ENCODE measurements at regions not wholly inside any gene's neighbourhood (a gene's known extent, or its start where the extent isn't known, plus 50 kb on each side); places are given as distances from the start of the nearest gene placed in this dataset.
"Not testable (repeated sequence)": the region's sequence is repeated elsewhere in the genome, so short reads cannot be mapped to it uniquely, and the experiment has no call there.

DNA sequence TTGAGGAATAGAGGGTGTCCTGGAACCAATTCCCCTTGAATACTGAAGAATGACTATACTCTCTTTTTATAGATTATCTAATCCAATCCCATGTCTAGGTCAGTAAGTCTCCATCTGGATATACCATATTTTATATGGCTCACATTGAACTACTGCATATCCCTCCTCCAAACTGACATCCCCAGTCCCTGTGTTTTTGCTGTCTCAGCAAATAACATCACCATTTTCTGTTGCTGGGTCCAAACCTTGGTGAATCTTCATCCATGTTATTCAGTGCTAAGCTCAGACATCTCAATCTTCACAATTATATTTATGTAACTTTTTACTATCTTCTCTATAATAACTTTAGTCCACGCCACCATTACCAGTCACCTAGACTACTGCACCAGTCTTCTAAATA, 269.6 kb upstream of the CNTNAP4 start:
- no peak for DNase-seq

DNA sequence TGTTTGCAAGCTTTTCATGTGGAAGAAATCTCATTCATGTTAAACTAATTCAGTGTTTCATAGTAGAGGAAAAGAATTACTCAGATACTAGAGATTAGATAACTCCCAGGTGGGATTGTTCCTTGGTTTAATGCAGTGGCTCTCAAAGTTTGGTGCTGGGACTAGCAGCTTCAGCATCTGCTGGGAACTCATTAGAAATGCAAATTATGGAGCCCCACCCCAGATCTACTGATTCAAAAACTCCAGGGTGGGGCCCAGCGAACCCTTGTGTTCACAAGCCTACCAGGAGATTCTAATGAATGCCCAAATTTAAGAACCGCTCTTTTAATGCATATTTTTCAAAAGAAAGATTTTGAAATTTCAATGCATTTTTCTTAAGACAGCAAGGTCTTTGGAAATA, 253.4 kb upstream of the CNTNAP4 start:
- DNase-seq, result no peak

DNA sequence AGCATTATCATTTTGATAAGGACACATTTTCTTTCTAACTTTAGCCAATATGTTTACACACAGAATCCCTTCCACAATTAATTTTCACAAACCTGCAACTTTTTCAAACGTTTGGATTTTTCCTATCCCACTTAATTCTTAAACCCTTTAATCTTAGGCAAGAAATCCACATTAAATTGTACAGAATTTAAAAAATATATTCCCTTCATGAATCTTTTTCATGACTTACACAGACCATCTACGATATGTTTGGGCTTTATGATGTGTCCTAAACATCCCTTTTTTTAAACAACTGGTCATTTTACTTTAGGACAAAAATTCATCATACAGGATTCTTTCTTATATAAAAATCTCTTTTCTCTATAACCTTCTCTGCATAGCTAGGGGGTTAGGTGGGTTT, 241.5 kb upstream of the CNTNAP4 start:
- no peak for DNase-seq

DNA sequence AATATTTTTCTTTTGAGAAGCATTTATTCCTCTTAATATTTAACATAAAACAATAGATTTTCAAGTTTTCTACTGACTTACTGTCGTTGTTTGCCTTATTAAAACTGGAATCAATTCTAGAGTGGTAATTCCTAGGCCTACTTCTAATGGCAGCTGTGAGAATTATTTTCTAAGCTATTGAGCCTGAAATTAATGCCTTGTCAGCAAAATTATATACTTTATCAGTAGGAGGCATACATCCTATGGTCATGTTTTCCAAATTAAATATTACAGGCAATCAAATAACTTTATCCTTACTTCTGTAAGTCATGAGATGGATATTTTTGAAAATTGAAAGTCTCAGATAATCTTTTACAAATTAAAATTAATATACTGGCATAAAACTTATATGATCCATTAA, 239.1 kb upstream of the CNTNAP4 start:
- DNase-seq, result no peak

DNA sequence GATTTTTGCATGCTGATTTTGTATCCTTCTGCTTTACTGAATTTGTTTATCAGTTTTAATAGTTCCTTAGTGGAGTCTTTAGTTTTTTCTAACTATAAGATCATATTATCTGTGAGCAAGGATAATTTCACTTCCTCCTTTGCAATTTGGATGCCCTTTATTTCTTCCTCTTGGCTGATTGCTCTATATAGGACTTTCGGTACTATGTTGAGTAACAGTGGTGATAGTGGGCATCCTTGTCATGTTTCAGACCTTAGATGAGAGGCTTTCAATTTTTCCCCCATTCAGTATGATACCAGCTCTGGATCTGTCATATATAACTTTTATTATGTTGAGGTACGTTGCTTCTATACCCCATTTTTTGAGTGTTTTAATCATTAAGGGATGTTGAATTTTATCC, 224.5 kb upstream of the CNTNAP4 start:
- DNase-seq, result no peak

DNA sequence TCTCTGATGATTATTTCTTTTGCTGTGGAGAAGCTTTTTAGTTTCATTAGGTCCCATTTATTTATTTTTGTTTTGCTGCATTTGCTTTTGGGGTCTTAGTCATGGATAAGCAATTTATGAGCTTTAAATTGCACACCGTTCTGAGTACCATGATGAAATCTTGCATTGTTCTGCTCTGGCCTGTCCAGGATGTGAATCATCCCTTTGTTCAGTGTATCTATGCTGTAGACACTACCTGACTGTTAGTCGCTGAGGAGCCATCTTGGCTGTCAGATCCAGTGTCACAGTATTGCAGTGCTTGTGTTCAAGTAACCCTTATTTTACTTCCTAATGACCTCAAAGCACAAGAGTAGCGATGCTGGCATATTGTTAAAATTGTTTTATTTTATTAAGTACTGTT, 218.0 kb upstream of the CNTNAP4 start:
- DNase-seq, result no peak

DNA sequence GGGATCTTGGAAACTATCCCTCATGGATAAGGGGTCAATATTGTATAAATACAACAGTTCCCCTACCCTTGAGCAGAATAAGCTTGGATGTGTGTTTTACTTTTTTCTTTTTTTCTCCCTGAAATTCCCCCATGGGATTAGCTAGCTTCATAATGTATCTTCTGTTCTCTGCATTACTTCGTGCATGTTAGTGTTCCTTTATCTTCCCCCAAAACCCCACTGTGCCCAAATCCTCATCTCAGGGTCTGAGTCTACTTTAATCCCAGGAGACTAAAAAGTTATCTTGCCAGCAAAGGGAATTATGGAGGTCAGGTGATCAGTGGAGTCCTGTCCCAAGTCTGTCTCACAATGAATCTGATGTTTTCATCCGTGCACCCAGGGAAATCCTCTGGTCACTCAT, 217.5 kb upstream of the CNTNAP4 start:
- DNase-seq, result no peak

DNA sequence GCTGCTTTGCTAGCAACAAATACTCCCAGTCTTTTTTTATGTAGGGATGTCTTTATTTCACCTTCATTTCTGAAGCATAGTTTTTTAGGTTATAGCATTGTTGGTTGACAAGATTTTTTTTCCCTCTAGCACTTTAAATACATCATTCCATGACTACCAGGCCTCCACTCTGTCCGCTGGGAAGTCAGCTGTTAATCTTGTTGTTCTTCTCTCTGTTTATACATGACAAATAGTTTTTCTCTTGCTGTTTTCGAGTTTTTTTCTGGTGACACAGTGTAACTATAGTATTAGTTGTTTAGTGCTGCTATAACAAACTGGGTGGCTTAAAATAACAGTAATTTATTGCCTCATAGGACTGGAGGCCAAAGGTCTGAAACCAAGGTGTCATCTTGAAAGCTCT, 205.5 kb upstream of the CNTNAP4 start:
- DNase-seq, result no peak

DNA sequence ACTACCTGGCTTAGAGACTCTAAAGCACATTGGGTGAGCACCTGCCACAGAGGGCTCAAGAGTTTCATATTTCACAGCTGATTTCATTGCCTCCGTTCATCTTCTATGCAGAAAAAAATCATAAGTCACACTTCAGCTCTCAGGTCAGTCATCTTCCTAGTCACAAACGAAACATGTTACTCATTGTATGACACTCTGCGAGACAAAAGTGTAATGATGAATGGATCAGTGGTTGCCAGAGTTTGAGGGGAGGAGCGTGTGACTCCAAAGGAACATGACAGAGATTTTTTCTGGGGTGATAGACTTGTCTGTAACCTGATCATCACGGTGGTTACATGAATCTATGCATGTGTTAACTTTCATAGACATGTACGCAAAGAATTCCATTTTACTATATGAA, 195.2 kb upstream of the CNTNAP4 start:
- DNase-seq, result no peak

DNA sequence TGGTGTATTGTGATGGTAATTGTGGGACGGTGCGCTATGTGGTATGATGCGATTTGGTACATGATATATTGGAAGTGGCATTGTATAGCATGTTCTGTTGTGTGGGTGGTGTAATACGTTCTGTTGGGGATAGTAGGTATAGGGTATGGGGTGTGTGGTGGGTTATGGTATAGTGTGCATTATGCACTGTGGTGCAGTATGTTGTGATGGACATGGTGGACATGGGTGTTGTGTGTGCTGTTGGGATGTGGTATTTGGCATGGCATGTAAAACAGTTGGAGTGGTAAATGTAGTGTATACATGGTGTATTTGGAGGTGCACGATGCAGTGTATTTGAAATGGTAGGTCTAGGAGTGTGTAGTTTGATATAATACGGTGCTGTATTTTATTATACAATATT, 170.6 kb upstream of the CNTNAP4 start:
- DNase-seq, result no peak

DNA sequence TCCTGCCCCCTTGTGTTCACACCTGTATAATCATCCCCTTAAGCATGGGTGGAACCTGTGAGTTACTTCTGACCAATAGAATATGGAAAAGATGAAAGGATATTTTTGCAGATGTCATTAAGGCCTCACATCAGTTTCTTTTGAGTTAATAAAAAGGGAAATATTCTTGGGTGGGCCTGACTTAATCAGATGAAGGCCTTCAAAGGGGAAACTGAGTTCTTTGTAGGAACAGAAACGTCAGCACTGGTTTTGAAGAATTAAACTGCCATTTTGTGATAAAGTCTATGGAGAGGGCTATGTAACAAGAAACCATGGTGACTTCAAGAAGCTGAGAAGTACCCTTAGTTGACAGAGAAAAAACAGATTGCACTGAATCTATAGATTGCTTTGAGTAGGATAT, 168.7 kb upstream of the CNTNAP4 start:
- DNase-seq, result no peak

DNA sequence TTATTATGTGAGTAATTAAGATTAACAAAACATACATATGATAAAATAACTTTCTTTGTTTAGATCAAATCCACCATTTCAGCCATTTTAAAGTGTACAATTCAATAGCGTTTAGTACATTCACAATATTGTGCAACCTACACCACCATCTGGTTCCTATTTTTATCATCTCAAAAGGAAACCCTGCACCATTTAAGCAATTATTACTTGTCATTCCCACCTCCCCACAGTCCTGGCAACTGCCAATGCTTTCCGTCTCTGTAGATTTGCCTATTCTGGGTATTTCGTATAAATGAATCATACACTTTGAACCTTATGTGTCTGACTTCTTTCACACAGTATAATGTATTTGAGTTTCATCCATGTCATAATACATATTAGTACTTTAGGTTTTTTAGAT, 162.5 kb upstream of the CNTNAP4 start:
- DNase-seq, result no peak

DNA sequence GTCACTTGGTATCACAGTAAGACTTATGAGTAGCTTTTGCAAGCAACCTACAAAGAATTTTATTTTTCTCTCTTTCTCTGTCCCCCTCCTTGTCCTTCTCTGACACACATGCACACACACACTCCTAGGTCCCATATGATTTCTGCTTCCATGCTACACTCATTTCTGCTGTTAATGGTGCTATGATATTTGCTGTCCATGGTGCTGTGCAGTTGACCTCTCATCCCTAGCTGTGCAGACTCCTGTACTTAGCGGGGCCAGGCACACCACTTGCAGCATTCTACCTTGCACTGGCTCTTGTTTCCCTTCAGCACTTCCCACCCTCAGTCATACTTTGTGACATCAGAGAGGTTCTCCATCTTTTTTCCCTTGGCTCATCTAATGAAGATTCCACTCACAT, 158.9 kb upstream of the CNTNAP4 start:
- DNase-seq, result no peak

DNA sequence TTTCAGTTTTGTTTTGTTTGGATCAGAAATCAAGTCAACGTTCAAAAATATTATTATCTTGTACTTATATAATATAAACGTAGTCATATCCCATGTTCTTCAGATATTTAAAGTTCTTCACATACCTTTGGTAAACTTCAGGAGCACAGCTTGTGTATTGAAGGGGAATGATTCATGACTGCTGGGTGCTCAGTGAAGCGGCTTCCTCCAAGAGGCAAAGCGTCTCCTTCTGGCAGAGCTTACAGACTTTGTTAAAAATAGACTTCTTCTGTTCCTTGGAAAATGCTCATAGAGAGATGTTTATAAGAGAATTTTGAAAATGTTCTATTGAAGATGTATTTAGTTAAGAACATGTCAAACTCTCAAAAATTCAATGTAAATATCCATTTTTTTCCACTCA, 155.6 kb upstream of the CNTNAP4 start:
- no peak for DNase-seq

DNA sequence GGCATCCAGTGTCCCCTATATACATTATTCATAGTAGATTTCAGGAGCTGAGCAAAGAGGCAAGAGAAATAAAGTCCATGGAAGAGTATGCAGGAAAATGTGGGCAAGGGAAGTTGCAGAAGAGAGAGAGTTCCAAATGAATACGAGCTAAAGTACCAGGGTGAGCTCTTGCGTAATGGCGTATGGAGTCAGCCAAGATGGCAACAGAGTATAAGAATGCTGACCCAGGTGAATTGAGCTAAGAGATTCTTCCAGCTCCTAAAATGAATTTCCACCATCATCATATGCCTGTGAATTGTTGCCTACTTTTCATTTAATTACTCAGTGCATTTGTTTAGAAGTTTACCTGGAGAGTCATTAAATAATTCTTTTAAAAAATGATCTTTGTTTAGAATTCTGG, 153.2 kb upstream of the CNTNAP4 start:
- no peak for DNase-seq

DNA sequence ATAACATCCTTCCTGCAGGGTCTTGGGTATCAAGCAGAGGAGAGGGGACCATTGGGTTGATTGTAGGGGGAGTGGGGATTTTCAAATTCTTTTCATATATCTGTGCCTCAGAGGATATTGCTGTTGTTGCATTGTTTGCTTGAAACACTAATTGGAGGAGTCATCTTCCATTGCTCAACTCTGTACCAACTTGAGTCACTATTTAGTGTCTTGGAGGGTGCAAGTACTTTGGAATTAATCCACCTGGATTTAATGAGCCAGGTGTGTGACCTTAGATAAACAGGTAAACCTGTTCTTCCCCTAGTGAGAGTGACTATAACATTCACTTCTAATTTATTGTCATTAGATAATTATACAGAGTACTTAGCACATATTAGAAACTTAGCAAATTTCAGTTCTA, 151.3 kb upstream of the CNTNAP4 start:
- no peak for DNase-seq

DNA sequence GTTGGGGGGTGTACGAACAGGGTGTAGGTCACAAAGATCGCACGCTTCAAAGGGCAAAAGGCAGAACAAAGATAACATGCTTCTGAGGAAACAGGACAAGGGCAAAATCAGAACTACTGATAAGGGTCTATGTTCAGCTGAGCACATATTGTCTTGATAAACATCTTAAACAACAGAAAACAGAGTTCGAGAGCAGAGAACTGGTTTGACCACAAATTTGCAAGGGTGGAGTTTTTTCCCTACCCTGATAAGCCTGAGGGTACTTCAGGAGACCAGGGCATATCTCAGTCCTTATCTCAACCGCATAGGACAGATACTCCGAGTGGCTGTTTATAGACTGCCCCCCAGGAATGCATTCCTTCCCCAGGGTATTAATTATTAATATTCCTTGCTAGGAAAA, 139.1 kb upstream of the CNTNAP4 start:
- DNase-seq, result not testable (repeated sequence)

DNA sequence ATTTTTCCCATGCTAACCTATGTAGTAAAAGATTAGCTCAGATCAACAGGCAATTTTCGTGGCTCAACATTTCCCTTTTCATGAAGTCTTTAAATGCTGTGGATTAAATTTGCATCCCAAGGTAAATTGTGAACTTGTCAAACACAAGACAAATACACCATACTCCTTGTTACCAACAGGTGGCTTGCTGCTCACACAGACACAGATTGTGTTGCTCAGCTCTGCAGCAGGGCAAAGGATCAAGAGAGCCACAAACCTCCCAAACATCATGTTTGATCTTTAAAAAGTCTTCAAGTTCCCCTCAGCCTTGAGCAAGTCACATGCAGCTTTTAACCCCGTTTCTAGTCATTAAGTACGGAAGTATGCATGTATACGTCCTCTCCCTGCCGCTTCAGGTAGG, 119.6 kb upstream of the CNTNAP4 start:
- no peak for DNase-seq

DNA sequence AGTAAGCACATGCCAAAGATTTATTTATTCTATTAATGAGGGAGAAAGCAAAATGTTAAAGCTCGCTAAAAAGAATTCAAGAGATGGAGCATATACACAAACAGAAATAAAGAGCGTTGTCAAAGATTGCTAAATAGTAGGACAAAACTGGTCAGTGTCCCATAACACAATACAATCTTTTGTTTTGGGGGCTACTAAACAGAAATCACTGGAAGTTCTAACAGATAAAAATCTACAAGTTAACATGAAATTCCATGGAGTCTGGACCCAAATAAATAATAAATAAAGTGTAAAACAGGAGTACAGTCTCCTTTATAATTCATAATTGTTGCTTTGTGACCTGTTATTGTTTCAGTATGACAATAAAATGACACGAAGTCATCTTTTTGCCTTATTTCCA, 115.2 kb upstream of the CNTNAP4 start:
- DNase-seq, result no peak

DNA sequence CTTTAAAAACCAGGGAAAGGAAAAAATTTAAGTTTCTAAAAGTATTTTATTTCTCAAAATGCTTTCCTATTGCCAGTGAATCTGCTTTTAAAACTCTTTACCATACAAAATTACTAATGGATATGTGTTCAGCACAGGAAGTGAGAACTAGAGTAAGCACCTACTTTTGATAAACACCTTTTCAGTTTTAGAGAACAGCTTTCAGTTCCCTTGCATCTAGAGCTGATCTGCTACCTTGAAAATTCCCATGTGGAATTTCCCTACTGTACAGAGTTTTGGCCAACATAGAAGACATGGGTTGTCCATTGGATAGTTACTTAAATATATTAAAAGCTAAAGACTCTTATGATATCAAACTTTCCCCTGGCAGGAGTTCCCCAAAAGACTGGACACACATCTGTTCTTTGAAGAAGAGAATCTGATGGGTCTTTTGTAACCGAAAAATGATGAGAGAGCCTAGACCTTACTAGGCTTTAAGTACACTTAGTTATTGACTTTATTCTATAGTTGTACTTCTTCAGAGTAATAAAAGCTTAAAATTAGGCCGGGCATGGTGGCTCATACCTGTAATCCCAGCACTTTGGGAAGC, 112.1 kb upstream of the CNTNAP4 start:
- no peak for DNase-seq

DNA sequence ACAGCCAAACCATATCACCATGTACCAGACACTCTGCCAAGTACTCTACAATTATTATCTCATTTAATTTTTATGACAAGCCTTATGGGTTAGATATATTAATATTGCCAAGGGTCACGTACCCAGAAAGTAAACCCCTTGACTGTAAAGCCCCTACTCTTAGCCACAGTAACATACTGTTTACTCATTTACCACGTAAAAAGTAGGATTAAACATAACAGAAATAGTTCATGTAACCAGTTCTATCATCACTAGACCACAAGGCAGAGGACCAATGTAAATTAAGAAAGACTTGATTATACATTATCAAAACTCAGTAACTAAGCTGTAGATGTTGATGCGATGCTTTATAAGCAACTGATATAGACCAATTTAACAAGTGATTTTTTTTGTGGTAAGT, 101.5 kb upstream of the CNTNAP4 start:
- DNase-seq, result no peak

DNA sequence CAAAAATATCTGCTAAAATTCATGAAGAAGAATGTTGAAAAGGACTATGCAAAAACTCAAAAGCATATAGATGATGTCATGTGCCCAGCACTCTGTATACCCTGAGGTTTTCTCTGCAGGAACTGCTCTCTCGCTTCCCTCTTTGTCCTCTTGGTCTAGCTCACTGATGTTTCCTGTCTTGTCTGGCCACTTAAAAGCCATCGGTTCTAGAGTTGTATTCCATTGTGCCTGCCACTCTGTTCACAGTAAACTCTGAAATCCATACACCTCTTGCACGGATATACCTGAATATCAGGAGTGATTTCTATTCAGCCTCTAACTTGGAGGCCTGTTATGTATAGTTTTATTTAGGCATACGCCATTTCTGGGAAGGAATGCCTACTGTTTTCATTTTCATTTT, 101.0 kb upstream of the CNTNAP4 start:
- DNase-seq, result no peak

DNA sequence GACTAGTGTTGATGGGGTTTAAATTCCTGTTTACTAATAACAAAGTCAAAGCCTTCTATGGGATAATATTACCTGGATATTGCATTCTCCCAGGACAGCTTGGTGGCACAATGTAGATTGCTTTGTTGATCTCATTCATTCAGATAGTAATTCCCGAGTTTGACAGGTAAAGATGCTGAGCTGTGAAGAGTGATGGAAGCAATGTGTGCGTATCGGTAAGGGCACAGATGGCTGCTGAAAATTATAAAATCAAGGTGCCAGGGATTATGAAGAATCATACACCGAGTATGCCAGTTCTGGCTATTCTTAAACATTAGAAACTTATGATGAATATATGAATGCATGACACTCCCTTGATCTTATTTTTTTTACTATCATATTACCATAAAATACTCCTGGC, 100.6 kb upstream of the CNTNAP4 start:
- DNase-seq, result no peak

DNA sequence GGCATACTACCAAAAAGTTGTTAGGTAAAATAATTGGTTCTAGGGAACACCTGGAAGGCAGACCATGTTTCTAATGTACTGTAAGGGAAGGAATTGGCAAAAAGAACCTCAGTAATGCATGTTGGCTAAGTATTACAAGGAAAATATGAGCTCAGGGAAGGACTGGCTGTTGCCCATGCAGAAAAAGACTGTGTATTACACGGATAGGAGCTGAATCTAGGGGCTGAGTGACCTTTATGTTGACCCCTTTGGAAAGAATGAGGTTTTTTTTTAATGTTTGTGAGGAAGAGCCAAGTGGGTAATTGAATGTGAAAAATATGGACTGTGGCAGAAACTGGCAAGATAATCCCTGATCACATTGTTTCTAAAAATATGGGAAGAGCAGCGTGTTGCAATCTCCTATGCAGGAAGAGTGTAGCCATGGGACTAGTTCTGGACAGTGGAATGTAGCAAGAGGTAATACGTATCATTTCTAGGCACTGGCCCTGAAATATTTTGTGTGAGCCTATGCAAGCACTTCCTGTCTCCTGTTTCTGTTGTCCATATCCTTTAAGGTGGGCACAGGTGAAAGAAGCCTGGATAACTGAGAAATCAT, 95.1 kb upstream of the CNTNAP4 start:
- DNase-seq, result no peak

DNA sequence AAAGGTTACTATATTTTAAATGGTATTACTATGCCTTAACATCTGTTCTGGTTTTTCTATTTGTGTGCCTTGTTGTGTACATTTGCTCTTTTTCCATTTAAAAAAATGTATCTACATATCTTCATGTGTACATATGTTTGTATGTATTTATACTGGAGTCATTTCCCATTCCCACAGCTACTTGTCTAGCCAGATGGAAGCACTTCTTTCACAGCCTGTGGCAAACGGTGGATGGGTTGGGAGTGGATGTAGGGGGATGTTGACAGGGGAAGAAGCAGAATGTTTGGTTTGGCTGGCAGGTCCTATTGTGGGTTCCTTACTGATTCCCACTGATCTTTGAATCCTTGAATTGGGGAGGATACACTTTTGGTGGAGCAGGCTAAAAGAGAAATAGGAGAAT, 93.6 kb upstream of the CNTNAP4 start:
- DNase-seq, result no peak
